ENCODE measurements at regions not wholly inside any gene's neighbourhood (a gene's known extent, or its start where the extent isn't known, plus 50 kb on each side); places are given as distances from the start of the nearest gene placed in this dataset.

- TF ChIP-seq CTCF (optimal IDR thresholded peaks at IDR 0.05 in 1 of 3, IDR thresholded peaks at IDR 0.05 in 1 of 3, conservative IDR thresholded peaks at IDR 0.05 in 1 of 3; ENCODE audit: extremely low read depth in 1 of 3, insufficient read depth in 2 of 3, low read length in 3 of 3) (no peak), EZH2 (IDR thresholded peaks at IDR 0.05; ENCODE audit: low read length) (no peak)
Observed at GRCh38 chr4:138828926-138829325, 186.7 kb upstream of the NOCT start.
